Ammon's horn (tissue), 1 donor: ENCODE measurements at regions not wholly inside any gene's neighbourhood (a gene's known extent, or its start where the extent isn't known, plus 50 kb on each side); places are given as distances from the start of the nearest gene placed in this dataset.

Experiments
- DNase-seq: peaks from one replicate; pipeline ENCODE4 v3.0.0-alpha.2; 2016; ENCODE audit warnings: low spot score

DNA sequence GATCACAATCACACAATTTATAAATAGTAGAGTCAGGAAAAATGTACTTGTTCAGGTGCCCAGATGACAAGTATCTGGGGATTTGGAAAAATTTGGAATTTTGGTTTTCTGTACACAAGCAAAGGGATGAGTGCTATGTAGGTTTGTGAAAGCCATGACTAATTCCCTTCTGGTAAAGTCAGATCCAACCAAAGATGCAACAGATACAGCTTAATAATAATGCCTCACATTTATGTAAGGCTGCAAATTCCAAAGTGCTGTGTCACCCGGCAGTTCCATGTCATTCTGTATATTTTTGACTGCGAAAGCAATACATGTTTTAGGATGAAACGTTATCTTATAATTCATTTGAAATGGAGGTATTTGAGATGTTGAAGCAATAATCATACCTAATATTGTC lies 102.7 kb upstream of the AGBL1 start:
- DNase-seq: no peak

- DNase-seq: no peak
These were observed 102.1 kb upstream of the AGBL1 start for GRCh38 chr15:85977586-85977985.

GRCh38 chr15:85979929-85980328 lies 99.7 kb upstream of the AGBL1 start:
- no peak for DNase-seq

DNA sequence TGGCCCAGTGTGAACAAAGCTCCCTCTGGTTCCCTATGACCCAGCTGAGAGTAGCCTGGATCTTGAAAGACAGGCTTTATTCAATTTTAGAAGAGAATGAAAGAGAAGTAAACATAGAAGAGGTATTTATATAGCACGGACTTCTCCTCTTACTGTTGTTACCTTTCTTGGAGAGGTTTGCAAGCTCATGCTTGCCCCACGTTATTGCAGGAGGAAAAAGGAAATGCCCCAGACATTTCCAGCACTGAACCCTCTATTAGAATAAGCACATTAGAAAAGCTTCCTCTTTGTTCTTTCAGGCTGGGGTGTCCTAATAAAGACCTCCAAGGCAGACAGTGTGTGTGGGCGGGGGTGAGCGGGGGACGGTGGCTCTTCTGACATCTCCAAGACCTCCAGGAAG lies 98.7 kb upstream of the AGBL1 start:
- no peak for DNase-seq

GRCh38 chr15:85984241-85984640 lies 95.4 kb upstream of the AGBL1 start:
- DNase-seq: no peak

DNA sequence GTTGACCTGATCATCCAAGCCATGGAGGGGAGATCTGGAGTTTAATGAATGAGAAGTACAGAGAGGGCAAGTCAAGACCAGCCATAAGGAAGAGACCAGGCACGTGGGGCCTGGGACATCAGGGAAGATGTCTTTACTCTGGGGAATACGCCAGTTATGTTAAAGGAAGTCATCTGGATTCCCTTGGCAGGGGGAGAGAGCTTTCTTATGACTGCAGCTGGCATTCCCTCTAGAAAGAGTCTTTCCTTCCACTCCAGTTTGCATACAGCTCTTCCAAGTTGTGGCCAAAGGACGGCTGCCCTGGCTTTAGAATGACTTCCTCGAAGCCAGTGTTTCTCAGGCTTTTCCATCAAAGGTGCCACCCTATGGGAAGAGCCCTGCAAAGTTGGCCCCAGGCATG lies 93.6 kb upstream of the AGBL1 start:
- no peak for DNase-seq

GRCh38 chr15:85986741-85987140 lies 92.9 kb upstream of the AGBL1 start:
- DNase-seq: no peak

- DNase-seq: no peak
These were observed 90.9 kb upstream of the AGBL1 start for GRCh38 chr15:85988741-85989140.

DNA sequence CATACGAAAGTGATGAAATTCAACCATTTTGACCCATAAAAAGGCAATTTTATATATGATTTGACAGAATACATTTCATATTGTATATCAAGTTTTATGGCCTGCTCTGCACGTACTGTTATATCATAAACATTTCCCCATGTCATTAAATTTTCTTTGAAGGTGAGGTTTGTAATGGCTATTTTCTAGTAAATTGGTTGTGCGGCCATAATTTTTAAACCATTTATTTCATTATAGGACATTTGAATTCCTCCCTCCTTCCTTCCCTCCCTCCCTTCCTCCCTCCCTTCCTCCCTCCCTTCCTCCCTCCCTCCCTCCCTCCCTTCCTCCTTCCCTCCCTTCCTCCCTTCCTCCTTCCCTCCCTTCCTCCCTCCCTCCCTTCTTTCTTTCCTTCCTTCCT lies 87.4 kb upstream of the AGBL1 start:
- no peak for DNase-seq

DNA sequence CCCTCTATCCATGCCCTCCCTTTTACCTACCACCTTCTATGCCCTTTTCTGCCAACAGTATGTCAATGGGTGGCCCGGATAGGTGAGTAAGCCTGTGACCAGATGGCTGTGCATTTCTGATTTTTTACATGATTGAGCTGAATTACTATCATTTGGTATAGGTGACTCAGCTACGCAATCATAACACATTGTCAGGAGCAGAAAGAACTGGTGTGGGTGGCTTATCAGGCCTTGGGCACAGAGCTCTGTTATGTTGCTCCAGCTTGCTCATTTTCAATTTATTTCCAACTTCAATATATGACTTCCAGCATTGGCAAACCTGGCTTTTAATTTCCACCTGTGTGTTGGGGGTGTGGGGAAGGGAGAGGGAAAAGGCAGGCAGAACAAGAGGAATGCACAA lies 86.6 kb upstream of the AGBL1 start:
- DNase-seq: peak; percentile 66

GRCh38 chr15:85997618-85998017 lies 82.1 kb upstream of the AGBL1 start:
- no peak for DNase-seq

GRCh38 chr15:85999658-86000057 lies 80.0 kb upstream of the AGBL1 start:
- no peak for DNase-seq

GRCh38 chr15:86001200-86001599 lies 78.5 kb upstream of the AGBL1 start:
- DNase-seq: no peak

GRCh38 chr15:86002444-86002843 lies 77.2 kb upstream of the AGBL1 start:
- DNase-seq: no peak

DNA sequence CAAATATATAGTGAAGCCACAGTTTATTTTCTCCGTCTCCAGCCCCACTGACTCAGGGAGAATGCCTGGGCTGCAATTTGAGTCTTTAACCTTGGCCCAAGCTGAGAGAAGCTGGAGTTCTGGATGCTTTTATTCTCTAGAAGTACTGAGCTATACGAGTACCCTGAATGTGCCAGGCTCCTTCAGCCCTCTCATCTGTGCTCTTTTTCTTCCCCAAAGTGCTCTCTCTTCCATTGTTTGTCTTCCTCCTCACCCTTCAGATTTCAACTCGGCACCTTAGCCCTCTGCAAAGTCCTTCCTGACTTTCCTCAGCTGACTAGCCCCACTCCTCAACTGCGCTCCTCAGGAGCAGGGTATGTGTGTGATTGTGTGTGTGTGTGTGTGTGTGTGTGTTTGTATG lies 75.6 kb upstream of the AGBL1 start:
- DNase-seq: no peak

GRCh38 chr15:86006546-86006945 lies 73.1 kb upstream of the AGBL1 start:
- no peak for DNase-seq

DNA sequence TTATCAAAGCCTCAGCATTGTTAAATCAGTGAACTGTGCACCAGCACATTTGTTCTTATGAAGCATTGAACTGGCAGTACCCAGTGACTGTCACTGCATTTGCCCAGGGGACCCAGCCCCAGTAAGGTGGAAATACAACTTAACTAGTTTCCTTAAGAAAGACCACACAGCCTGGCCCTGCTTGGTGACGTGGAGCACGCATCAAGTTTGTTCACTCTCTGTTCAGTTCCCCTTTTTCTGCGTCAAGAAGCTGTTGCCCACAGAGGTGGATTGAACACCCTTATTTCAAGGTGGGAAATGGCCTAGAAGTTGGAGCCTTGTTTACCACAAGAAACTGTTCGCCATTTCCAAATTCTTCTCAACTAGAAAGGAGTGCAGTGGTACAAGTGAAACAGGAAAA lies 69.9 kb upstream of the AGBL1 start:
- no peak for DNase-seq

GRCh38 chr15:86010398-86010797 lies 69.3 kb upstream of the AGBL1 start:
- no peak for DNase-seq

DNA sequence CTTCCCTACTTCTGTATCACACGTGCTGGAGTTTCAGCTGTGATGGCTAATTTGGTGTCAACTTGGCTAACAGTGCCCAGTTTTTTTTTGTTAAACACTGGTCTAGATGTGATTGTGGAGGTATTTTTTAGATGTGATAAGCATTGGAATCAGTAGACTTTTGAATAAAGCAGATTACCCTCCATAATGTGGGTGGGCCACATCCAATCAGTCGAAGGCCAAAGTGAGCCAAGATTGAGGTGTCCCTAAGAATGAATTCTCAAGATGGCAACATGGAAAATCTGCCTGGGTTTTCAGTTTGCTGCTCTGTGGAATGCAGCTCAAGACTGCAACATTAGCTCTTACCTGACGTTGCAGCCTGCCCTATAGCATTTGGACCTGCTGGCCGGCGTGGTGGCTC lies 68.8 kb upstream of the AGBL1 start:
- no peak for DNase-seq

- no peak for DNase-seq
These were observed 65.7 kb upstream of the AGBL1 start for GRCh38 chr15:86014016-86014415.

DNA sequence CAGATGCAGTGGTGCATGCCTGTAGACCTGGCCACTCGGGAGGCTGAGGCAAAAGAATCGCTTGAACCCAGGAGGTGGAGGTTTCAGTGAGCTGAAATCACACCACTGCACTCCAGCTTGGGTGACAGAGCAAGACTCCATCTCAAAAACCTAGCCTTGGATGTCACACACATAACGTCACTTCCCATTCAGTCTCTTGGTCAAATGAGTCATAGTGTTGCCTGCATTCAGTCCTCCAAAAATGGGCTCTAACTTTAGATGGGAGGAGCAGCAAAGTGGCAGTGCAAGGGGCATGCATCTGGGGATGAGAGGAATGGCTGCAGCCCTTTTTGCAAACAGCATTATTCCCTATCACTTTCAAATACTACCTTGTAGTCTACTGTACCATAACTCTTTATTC lies 62.9 kb upstream of the AGBL1 start:
- DNase-seq: no peak

DNA sequence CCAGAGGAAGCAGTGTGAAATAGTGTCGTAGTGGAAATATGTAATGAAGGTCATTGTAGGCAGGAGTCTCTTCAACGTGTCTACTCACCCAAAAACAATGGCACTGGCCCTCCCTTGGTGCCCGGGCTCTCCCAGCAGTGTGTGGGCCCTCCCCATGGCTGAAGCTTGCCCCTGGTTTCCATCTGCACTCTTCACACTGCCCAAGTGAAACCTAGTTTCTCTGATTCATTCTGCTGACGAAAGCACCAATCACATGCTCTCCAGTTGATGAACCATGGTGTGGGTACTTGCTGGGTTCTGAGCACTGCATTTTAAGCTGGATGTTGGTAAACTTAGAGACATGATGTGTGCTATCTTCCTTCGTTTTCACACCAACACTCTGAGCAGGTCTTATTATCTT lies 61.0 kb upstream of the AGBL1 start:
- no peak for DNase-seq

- no peak for DNase-seq
These were observed 58.1 kb upstream of the AGBL1 start for GRCh38 chr15:86021281-86022264.

DNA sequence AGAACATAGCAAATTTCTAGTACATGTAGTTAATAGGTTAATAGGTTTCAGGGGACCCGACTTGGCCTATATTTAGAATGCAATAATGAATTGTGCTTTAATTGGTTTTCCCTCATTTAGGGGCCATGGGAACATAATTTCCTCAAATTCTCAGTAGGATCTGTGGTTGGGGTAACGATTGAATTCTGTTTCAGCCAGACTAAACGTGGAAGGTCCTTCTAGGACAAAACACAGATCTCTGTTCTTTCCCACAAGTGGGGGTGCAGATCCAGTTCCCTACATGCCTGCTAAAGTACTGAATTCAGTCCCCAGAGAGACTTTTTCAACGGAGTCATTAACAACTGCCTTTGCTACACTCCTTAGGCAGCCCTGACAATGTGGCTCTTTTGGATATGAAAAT lies 50.7 kb upstream of the AGBL1 start:
- no peak for DNase-seq
